GM18858 (cell line): ENCODE measurements at regions not wholly inside any gene's neighbourhood (a gene's known extent, or its start where the extent isn't known, plus 50 kb on each side); places are given as distances from the start of the nearest gene placed in this dataset.
A peak's percentile ranks its signal among the peaks of the same experiment; 100 is the strongest.
"Not testable (repeated sequence)": the region's sequence is repeated elsewhere in the genome, so short reads cannot be mapped to it uniquely, and the experiment has no call there.

Experiments
- ATAC-seq: cut with Tn5 transposase; IDR thresholded peaks from one replicate; pipeline ENCODE4 v1.9.1; 2021; ENCODE audit not compliant: unreplicated experiment

DNA sequence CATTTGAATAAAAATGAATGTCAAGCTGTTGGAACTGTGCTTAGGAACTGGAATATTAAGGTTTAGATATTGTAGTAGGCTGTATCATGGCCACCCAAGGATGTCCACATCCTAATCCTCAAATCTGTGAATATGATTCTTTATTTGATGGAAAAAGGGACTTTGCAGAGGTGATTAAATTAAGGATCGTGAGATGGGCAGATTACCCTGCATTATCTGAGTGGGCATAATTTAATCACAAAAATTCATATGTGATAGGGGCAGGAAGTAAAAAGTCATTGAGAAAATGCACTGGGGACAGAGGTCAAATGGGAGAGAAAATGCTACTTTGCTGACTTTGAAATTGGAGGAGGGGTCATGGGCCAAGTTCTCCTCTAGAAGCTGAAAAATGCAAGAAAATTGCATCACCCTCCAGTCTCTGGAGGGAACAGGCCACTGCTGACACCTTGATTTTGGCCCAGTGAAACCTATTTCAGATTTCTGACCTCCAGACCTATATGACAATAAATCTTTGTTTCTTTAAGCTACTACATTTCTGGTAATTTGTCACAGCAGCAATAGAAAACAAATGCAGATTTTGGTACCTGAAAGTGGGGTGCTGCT is 521.4 kb downstream of the PCDH7 start:
- ATAC-seq = no peak

DNA sequence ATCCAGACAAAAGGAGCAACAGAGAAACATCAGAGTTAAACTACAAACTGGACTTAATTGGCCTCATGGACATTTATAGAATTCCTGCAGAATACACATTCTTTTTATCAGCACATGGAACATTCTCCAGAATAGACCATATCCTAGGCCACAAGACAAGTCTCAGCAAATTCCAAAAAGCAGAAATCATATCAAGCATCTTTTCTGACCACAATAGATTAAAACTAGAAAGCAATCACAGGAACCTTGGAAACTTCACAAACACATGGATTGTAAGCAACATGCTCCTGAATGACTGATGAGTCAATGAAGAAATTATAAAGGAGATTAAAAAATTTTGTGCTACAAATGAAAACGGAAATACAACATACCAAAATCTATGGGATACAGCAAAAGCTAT is 526.7 kb downstream of the PCDH7 start:
- ATAC-seq = no peak

DNA sequence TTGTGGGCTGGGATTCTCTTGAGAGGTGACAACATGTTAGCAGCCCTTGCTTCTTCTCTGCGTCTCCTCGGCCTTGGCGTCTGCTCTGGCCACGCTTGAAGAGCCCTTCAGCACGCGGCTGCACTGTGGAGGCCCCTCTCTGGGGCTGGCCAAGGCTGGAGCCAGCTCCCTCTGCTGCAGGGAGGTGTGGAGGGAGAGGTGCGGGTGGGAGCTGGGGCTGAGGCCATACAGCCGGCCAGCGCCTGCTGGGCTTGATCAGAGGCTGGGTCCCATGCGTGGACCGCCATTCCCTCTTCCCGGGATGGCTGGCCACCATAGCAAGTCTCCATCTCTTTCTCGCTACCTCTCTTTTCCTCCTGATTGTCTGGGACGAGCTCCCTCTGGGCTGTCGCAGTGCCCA is 539.0 kb downstream of the PCDH7 start:
- ATAC-seq = no peak

DNA sequence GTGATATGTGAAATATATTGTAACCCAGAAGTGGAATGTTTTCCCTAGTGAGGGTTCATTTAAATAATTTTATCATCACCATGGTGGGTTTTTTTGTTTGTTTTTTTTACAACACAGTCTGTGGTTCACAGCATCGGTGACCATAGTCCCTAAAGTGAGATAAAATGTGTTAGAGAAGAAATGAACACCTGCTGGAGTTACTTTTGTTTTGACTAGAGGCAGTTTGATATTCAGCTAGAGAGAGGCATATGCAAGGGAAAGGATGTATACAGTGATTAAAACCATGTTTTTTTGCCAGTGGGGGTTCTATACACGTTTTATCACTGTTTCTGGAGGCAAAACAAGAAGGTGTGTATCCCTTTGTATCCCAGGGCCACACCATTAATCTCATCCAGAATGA is 541.5 kb downstream of the PCDH7 start:
- ATAC-seq = no peak

GRCh38 chr4:31266094-31266493 is 545.9 kb downstream of the PCDH7 start:
- not testable (repeated sequence) for ATAC-seq

DNA sequence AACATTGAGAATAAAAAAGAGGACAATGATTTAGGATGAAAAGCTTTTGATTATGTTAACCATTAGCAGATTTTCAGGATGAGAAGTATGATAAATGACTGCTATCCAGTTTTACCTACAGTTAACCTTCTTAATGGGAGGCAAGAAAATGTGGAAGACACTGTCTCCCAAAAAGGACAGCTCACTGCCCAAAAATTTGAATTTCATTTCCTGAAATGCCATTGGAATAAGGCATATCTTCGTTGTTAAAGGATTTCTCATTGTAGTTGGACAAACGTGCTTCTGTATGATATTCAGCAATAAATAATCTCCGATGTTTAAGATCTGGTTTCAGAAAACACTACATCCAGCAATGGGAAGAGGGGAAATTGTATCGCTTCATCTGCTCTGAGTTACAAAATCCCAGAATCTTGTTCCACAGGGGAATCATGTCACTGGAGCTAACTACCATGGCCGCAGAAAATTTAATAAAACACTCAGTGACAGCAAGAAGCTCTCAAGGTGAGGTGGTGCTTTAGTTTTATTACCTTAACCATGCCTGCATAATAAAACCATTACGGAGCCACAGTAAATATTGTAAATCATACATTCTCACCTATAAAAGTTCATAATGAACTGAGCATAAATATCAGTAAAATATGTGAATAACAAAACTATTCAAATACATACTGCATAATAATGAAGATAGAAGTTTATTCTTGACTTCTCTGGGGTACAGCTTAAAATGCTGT is 552.3 kb downstream of the PCDH7 start:
- no peak for ATAC-seq

- ATAC-seq = no peak
These were observed 555.7 kb downstream of the PCDH7 start for GRCh38 chr4:31275906-31276305.

DNA sequence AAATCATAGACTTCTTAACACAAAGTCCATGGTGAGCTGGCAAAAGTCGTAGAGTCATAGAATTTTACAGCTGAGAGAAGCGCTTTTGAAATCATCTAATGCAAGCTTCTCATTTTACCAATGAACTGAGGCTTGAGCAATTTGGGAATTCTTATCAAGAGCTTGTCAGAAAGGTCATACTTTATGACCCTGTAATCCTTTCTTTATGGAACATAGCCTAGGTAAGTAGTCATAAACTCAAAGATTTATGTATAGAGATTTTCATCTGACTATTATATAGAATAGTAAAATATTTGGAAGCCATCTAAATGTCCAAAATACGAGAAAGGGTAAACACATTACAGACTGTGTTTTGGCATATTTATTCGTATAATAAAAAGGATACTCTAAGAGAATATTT is 563.5 kb downstream of the PCDH7 start:
- ATAC-seq = no peak

GRCh38 chr4:31290836-31291235 is 570.7 kb downstream of the PCDH7 start:
- peak; percentile 30 for ATAC-seq

GRCh38 chr4:31291238-31291637 is 571.1 kb downstream of the PCDH7 start:
- ATAC-seq = peak; percentile 85

DNA sequence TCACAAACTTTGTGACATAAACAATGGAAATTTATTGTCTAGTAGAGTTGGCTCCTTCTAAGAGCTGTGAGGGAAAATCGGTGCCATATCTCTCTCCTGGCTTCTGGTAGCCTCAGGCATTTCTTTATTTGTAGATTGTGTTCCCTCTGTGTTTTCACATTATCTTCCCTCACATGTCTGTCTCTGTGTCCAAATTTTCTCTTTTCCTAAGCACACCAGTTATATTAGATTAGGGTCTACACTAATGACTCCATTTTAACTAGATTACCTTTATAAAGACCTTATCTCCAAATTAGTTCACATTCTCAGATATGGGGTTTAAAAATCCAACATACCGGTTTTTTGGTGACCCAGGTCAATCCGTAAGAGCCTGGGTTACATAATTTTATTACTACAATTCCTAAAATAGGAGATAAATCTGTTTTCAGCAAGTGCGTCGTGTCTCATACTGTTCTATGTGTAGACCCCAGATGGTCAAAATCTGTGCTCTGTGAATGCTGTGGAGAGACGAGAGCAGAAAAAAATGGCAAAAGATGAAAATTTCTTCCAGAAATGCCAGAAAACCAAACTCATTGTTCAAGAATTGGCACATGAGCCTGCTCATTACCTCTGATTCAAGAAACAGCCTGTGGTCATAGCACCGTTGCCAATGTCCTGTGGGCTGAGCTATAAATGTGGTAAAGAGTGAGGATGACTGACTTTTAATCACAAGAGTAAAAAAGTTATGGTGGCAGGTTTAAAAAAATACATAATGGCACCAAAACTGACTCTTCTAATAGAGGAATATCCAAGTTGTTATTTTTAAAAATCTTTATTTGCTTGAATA is 574.7 kb downstream of the PCDH7 start:
- ATAC-seq = no peak

DNA sequence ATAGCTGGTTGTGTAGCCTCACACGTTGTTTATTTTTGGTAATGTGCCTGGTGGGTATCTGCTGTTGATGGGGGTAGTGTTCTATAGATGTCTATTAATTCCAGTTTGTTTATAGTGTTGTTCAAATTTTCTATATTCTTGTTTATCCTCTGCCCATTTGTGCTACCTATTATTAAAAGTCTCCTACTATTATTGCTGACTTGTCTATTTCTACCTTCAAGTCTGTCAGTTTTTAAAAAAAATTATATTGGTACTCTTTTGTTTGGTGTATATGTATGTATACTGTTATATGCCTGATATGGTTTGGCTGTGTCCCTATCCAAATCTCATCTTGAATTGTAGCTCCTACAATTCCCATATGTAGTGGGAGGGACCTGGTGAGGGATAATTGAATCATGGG is 578.6 kb downstream of the PCDH7 start:
- no peak for ATAC-seq

DNA sequence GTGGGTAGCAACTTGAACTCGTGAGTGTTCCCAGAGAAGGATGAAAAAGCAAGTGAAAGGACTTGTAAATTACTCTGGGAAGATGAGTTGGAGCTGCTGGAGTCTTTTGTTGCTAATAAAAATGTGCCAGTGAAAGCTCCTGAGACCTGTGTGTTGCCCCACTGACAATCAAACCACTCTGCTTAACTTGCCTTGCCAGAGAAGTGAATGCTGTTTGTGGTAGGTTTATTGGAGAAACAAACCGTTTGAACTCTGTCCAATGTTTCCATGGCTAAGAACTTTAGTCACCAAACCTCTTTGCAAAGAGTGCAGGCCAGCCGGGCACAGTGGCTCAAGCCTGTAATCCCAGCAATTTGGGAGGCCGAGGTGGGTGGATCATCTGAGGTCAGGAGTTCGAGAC is 586.9 kb downstream of the PCDH7 start:
- no peak for ATAC-seq

GRCh38 chr4:31324814-31325213 is 604.6 kb downstream of the PCDH7 start:
- no peak for ATAC-seq

- no peak for ATAC-seq
These were observed 605.1 kb downstream of the PCDH7 start for GRCh38 chr4:31325300-31325699.

GRCh38 chr4:31327031-31327430 is 606.9 kb downstream of the PCDH7 start:
- ATAC-seq = no peak

DNA sequence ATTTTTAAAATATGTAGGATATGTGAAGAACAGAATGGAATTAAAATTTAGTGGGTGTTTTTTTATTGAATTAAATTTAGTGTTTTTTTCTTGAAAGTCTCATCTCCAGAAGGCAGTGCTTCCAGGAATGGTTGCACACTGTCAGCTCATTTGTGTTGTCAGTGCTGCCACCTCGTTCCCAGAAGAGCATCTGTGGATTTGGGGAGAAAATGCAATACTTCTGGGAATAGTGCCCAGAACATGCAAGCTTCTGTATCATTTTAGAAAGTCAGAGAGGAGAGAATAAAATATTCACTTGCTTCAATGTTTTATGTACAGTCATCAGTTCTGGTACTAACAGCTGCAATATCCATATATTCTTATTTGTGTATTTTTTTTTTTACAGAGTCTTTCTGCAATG is 608.8 kb downstream of the PCDH7 start:
- ATAC-seq = no peak

GRCh38 chr4:31334086-31334910 is 614.1 kb downstream of the PCDH7 start:
- no peak for ATAC-seq

- ATAC-seq = no peak
These were observed 617.8 kb downstream of the PCDH7 start for GRCh38 chr4:31338000-31338399.

GRCh38 chr4:31341601-31342359 is 621.6 kb downstream of the PCDH7 start:
- ATAC-seq = no peak
